ENCODE measurements at regions not wholly inside any gene's neighbourhood (a gene's known extent, or its start where the extent isn't known, plus 50 kb on each side); places are given as distances from the start of the nearest gene placed in this dataset.

- TF ChIP-seq EZH2phosphoT487 (IDR thresholded peaks at IDR 0.05; ENCODE audit: borderline replicate concordance, low read length) (no peak), CTCF (IDR thresholded peaks at IDR 0.05; ENCODE audit: low read depth, low read length, poor library complexity, severe bottlenecking) (no peak)
- H3F3A ChIP-seq (ENCODE audit: control insufficient read depth, insufficient read depth) = no peaks in the 10 kb centered on the region
- no peaks in the 10 kb centered on the region for H3K27me3 ChIP-seq (ENCODE audit: control insufficient read depth, low read length)
- H3K9me3 ChIP-seq (ENCODE audit: control insufficient read depth, insufficient read depth, low read length) = no peaks in the 10 kb centered on the region
- no peaks in the 10 kb centered on the region for H3K4me1 ChIP-seq (ENCODE audit: control insufficient read depth, low read length)
- no peak overlapping the region for H3K27ac ChIP-seq (ENCODE audit: low read depth, low read length)
- no peak overlapping the region for H3K4me2 ChIP-seq (ENCODE audit: low read length)
- no peaks in the 10 kb centered on the region for H3K36me3 ChIP-seq (ENCODE audit: control insufficient read depth, low read length)
- H3K4me3 ChIP-seq (ENCODE audit: low read length) = no peak overlapping the region
- H4K20me1 ChIP-seq (ENCODE audit: control insufficient read depth, insufficient read depth, low read depth, low read length) = no peaks in the 10 kb centered on the region
- H3K9me2 ChIP-seq (replicated peaks; ENCODE audit: control insufficient read depth, low read length) = no peaks in the 10 kb centered on the region
- H3K79me2 ChIP-seq (ENCODE audit: control insufficient read depth, low read length) = no peaks in the 10 kb centered on the region
These were observed 412.6 kb upstream of the SEMA6D start for GRCh38 chr15:47304656-47305055.

GRCh38 chr15:47312161-47312560 is 405.1 kb upstream of the SEMA6D start:
- no peaks in the 10 kb centered on the region for H3K4me1 ChIP-seq (ENCODE audit: control insufficient read depth, low read length)
- H4K20me1 ChIP-seq (ENCODE audit: control insufficient read depth, insufficient read depth, low read depth, low read length) = no peaks in the 10 kb centered on the region
- H3K27ac ChIP-seq (ENCODE audit: low read depth, low read length) = no peak overlapping the region
- TF ChIP-seq EZH2phosphoT487 (IDR thresholded peaks at IDR 0.05; ENCODE audit: borderline replicate concordance, low read length) (no peak), CTCF (IDR thresholded peaks at IDR 0.05; ENCODE audit: low read depth, low read length, poor library complexity, severe bottlenecking) (no peak)
- no peak overlapping the region for H3K4me2 ChIP-seq (ENCODE audit: low read length)
- H3K9me2 ChIP-seq (replicated peaks; ENCODE audit: control insufficient read depth, low read length) = no peaks in the 10 kb centered on the region
- no peaks in the 10 kb centered on the region for H3K27me3 ChIP-seq (ENCODE audit: control insufficient read depth, low read length)
- H3K4me3 ChIP-seq (ENCODE audit: low read length) = no peak overlapping the region
- no peaks in the 10 kb centered on the region for H3K36me3 ChIP-seq (ENCODE audit: control insufficient read depth, low read length)
- H3F3A ChIP-seq (ENCODE audit: control insufficient read depth, insufficient read depth) = no peaks in the 10 kb centered on the region
- no peaks in the 10 kb centered on the region for H3K9me3 ChIP-seq (ENCODE audit: control insufficient read depth, insufficient read depth, low read length)
- H3K79me2 ChIP-seq (ENCODE audit: control insufficient read depth, low read length) = no peaks in the 10 kb centered on the region

GRCh38 chr15:47326410-47327333 is 390.6 kb upstream of the SEMA6D start:
- no peak for TF ChIP-seq CTCF (IDR thresholded peaks at IDR 0.05; ENCODE audit: low read depth, low read length, poor library complexity, severe bottlenecking)
- TF ChIP-seq EZH2phosphoT487 (IDR thresholded peaks at IDR 0.05; ENCODE audit: borderline replicate concordance, low read length) = no peak
- no peaks in the 10 kb centered on the region for H3K9me2 ChIP-seq (replicated peaks; ENCODE audit: control insufficient read depth, low read length)

More at GRCh38 chr15:47326410-47327333, 390.6 kb upstream of the SEMA6D start:
- H3K4me2 ChIP-seq (ENCODE audit: low read length) = no peak overlapping the region
- H3K36me3 ChIP-seq (ENCODE audit: control insufficient read depth, low read length) = no peaks in the 10 kb centered on the region
- no peaks in the 10 kb centered on the region for H4K20me1 ChIP-seq (ENCODE audit: control insufficient read depth, insufficient read depth, low read depth, low read length)
- H3K4me3 ChIP-seq (ENCODE audit: low read length) = no peak overlapping the region
- H3K27ac ChIP-seq (ENCODE audit: low read depth, low read length) = no peak overlapping the region
- H3K9me3 ChIP-seq (ENCODE audit: control insufficient read depth, insufficient read depth, low read length) = no peaks in the 10 kb centered on the region
- H3F3A ChIP-seq (ENCODE audit: control insufficient read depth, insufficient read depth) = no peaks in the 10 kb centered on the region
- H3K79me2 ChIP-seq (ENCODE audit: control insufficient read depth, low read length) = no peaks in the 10 kb centered on the region
- H3K4me1 ChIP-seq (ENCODE audit: control insufficient read depth, low read length) = no peaks in the 10 kb centered on the region
- no peaks in the 10 kb centered on the region for H3K27me3 ChIP-seq (ENCODE audit: control insufficient read depth, low read length)
